ENCODE measurements at regions not wholly inside any gene's neighbourhood (a gene's known extent, or its start where the extent isn't known, plus 50 kb on each side); places are given as distances from the start of the nearest gene placed in this dataset.

DNA sequence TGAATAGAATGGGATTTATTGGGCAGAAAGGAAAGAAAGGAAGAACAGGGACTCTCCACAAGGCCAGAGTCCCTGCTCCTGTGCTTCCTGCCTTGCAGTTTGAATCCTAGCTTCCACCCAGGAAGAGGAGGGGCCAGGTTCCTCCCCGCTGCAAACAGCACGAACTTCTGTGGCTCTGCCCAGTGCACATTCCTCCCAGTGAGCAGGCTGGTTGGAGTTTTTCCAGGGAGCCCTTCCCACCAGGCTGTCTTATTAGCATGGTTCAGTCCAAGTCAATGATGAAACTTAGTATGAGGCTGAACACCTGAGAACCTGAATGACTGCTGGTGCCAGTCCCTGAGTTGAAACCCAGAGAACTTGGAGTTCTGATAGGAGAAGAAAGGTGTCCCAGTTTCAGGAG lies 247.2 kb downstream of the DUSP10 start:
- ChIA-PET POLR2A (no interaction called here), CTCF (no interaction called here)
- no peaks in the 10 kb centered on the region for H3K36me3 ChIP-seq (ENCODE audit: control insufficient read depth in 2 of 2, extremely low read depth in 1 of 2, insufficient read depth in 2 of 2, low read length in 2 of 2)
- H3K27ac ChIP-seq (ENCODE audit: insufficient read depth, low read depth, low read length): no peak overlapping the region
- no peak overlapping the region for H3K9ac ChIP-seq (replicated peaks; ENCODE audit: extremely low read depth, insufficient read depth, low read length)
- no peaks in the 10 kb centered on the region for H3K4me1 ChIP-seq (ENCODE audit: control insufficient read depth, extremely low read depth, insufficient read depth, low read length)
- H3K9me1 ChIP-seq (replicated peaks; ENCODE audit: control insufficient read depth, extremely low read depth, insufficient read depth, low read length): no peaks in the 10 kb centered on the region
- intact Hi-C loops (cut with micrococcal nuclease) (no loop called here), dilution Hi-C loops (cut with MboI; ENCODE audit: extremely low pct_ligation_motif_present, low sequenced_read_pairs) (no loop called here)
- H3K79me2 ChIP-seq (ENCODE audit: control insufficient read depth, insufficient read depth, low read length): no peaks in the 10 kb centered on the region
- BruUV-seq (replicated peaks): no TSS peak
- TF ChIP-seq EZH2 (IDR thresholded peaks at IDR 0.05; ENCODE audit: borderline replicate concordance, low read depth, low read length, severe bottlenecking) (no peak), POLR2A (IDR thresholded peaks at IDR 0.05; ENCODE audit: low read depth, low read length) (no peak), GATA2 (IDR thresholded peaks at IDR 0.05; ENCODE audit: insufficient read depth, insufficient read length, low read depth, low read length) (no peak), FOS (IDR thresholded peaks at IDR 0.05; ENCODE audit: borderline replicate concordance, insufficient read depth, low read length) (no peak), POLR2AphosphoS5 (IDR thresholded peaks at IDR 0.05; ENCODE audit: insufficient read depth, low read depth, low read length) (no peak)
- TF ChIP-seq, protein P1, sequence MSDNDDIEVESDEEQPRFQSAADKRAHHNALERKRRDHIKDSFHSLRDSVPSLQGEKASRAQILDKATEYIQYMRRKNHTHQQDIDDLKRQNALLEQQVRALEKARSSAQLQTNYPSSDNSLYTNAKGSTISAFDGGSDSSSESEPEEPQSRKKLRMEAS (IDR thresholded peaks at IDR 0.05; ENCODE audit: insufficient read depth, insufficient read length): no peak
- TF ChIP-seq, protein P2, sequence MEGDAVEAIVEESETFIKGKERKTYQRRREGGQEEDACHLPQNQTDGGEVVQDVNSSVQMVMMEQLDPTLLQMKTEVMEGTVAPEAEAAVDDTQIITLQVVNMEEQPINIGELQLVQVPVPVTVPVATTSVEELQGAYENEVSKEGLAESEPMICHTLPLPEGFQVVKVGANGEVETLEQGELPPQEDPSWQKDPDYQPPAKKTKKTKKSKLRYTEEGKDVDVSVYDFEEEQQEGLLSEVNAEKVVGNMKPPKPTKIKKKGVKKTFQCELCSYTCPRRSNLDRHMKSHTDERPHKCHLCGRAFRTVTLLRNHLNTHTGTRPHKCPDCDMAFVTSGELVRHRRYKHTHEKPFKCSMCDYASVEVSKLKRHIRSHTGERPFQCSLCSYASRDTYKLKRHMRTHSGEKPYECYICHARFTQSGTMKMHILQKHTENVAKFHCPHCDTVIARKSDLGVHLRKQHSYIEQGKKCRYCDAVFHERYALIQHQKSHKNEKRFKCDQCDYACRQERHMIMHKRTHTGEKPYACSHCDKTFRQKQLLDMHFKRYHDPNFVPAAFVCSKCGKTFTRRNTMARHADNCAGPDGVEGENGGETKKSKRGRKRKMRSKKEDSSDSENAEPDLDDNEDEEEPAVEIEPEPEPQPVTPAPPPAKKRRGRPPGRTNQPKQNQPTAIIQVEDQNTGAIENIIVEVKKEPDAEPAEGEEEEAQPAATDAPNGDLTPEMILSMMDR (IDR thresholded peaks at IDR 0.05; ENCODE audit: extremely low read depth in 1 of 2, insufficient read depth in 1 of 2, low read depth in 1 of 2, low read length in 2 of 2): no peak
- H2AFZ ChIP-seq (ENCODE audit: low read depth, low read length): no peak overlapping the region
- FAIRE-seq (no peak), DNase-seq (ENCODE audit: low read depth, low spot score) (no peak)
- H3K9me3 ChIP-seq (replicated peaks; ENCODE audit: control insufficient read depth, insufficient read depth, low read length): no peaks in the 10 kb centered on the region
- H3K27me3 ChIP-seq (ENCODE audit: control insufficient read depth in 2 of 2, insufficient read depth in 2 of 2, low read length in 2 of 2): no peaks in the 10 kb centered on the region
- no peak overlapping the region for H3K4me2 ChIP-seq (ENCODE audit: insufficient read depth, low read length)
- H4K20me1 ChIP-seq (replicated peaks; ENCODE audit: control insufficient read depth, extremely low read depth, insufficient read depth, low read length): no peaks in the 10 kb centered on the region
- no peak overlapping the region for H3K4me3 ChIP-seq (replicated peaks in 1 of 3; ENCODE audit: insufficient read depth in 1 of 3, low read depth in 1 of 3, low read length in 3 of 3)
